GM21825 (cell line): ENCODE measurements at regions not wholly inside any gene's neighbourhood (a gene's known extent, or its start where the extent isn't known, plus 50 kb on each side); places are given as distances from the start of the nearest gene placed in this dataset.

Source experiments
- ATAC-seq: cut with Tn5 transposase; IDR thresholded peaks from one replicate; pipeline ENCODE4 v1.9.1; 2021; ENCODE audit warnings: mild to moderate bottlenecking, moderate library complexity; ENCODE audit not compliant: unreplicated experiment

GRCh38 chr9:89234205-89235067 is 55.8 kb upstream of the SHC3 start:
- peak; percentile 88 for ATAC-seq

GRCh38 chr9:89236955-89237573 is 58.4 kb upstream of the SHC3 start:
- no peak for ATAC-seq

- no peak for ATAC-seq
These were observed 59.8 kb upstream of the SHC3 start for GRCh38 chr9:89238424-89238823.

- ATAC-seq, result no peak
These were observed 64.9 kb upstream of the SHC3 start for GRCh38 chr9:89243296-89244061.

GRCh38 chr9:89246840-89247239 is 64.2 kb upstream of the CKS2 start:
- ATAC-seq, result no peak

GRCh38 chr9:89247431-89248353 is 63.3 kb upstream of the CKS2 start:
- ATAC-seq, result no peak

GRCh38 chr9:89249001-89249400 is 62.0 kb upstream of the CKS2 start:
- ATAC-seq, result no peak

- ATAC-seq, result no peak
These were observed 58.2 kb upstream of the CKS2 start for GRCh38 chr9:89252651-89253267.

- ATAC-seq, result no peak
These were observed 56.8 kb upstream of the CKS2 start for GRCh38 chr9:89254058-89254772.

GRCh38 chr9:89254773-89255125 is 56.2 kb upstream of the CKS2 start:
- no peak for ATAC-seq

GRCh38 chr9:89256225-89256624 is 54.8 kb upstream of the CKS2 start:
- ATAC-seq, result no peak

- no peak for ATAC-seq
These were observed 54.4 kb upstream of the CKS2 start for GRCh38 chr9:89256642-89257041.

- ATAC-seq, result no peak
These were observed 50.5 kb upstream of the CKS2 start for GRCh38 chr9:89260525-89260924.
